ENCODE measurements at regions not wholly inside any gene's neighbourhood (a gene's known extent, or its start where the extent isn't known, plus 50 kb on each side); places are given as distances from the start of the nearest gene placed in this dataset.
"Not testable (repeated sequence)": the region's sequence is repeated elsewhere in the genome, so short reads cannot be mapped to it uniquely, and the experiment has no call there.

- DNase-seq (ENCODE audit: low read depth in 4 of 4, low spot score in 3 of 4) = not testable (repeated sequence)
Measured at GRCh38 chr2:90029080-90029428, 1337.6 kb downstream of the RPIA start.

- not testable (repeated sequence) for DNase-seq (ENCODE audit: low read depth in 4 of 4, low spot score in 3 of 4)
Measured at GRCh38 chr2:90032269-90032668, 1340.8 kb downstream of the RPIA start.

DNA sequence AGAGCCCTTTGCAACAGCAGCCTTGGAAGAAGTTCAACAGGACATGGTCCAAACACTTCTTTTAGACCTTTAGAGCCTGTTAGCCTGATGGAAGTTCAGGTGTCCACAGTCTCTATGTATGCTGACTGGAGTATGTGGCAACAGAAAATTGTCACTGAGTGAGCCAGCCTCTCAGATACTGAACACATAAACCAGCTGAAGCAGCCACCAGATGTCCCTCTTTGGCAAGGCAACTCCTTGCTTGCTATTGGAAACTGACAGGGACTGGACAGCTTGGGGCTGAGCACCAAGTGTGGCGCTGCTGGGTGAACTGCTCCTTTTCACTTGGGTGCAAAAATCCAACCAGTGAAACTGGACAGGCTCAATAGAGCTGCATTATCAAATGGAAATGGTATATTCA lies 1344.9 kb downstream of the RPIA start:
- DNase-seq (ENCODE audit: low read depth in 4 of 4, low spot score in 3 of 4) = not testable (repeated sequence)

DNA sequence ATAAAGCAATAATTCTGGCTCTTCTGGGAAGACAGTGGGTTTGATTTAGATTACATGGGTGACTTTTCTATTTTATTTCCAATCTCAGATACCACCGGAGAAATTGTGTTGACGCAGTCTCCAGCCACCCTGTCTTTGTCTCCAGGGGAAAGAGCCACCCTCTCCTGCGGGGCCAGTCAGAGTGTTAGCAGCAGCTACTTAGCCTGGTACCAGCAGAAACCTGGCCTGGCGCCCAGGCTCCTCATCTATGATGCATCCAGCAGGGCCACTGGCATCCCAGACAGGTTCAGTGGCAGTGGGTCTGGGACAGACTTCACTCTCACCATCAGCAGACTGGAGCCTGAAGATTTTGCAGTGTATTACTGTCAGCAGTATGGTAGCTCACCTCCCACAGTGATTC lies 1347.6 kb downstream of the RPIA start:
- not testable (repeated sequence) for DNase-seq (ENCODE audit: low read depth in 4 of 4, low spot score in 3 of 4)

DNA sequence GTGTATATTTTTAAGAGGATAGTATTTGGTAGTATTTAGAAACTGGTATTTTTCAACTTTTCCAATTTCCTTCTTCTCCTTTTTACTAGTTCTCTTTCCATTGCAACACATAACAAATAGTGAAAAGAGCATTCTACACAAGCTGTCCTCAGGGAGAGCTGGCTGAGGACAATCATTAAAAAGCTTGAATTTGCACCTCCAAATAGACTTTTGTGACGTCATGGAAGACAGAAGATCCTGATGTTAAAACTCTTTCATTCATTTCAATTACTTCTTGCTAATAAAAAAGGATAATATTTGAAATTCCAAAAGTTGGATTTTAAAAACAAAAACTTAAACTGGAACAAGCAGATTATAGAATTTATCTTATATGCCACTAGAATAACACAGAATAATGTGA lies 1356.3 kb downstream of the RPIA start:
- DNase-seq (ENCODE audit: low read depth in 4 of 4, low spot score in 3 of 4) = not testable (repeated sequence)

- not testable (repeated sequence) for DNase-seq (ENCODE audit: low read depth in 4 of 4, low spot score in 3 of 4)
Measured at GRCh38 chr2:90052113-90052631, 1360.7 kb downstream of the RPIA start.

GRCh38 chr2:90069290-90069894 lies 1377.9 kb downstream of the RPIA start:
- peak in 1 of 4 donors; percentile 3 for DNase-seq (ENCODE audit: low read depth in 4 of 4, low spot score in 3 of 4)

DNA sequence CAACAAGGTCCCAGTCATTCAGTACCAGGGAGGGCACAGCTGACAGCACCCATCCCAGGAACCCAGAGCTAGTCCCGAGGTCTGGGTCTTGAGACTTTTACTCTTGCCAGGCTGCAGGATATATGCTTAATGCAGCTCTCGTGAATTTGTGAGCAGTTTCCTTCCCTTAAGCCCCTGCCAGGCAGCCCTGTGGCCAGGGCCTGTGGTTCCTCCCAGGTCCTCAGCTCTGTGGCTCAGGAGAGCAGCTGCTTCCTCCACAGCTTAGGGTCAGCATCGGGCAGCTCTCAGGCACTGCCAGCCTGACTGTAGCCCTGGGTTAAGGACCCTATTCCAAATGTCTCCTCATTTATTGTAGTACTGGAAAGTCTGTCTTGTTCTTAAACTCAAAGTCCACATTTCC lies 1384.8 kb downstream of the RPIA start:
- no peak for DNase-seq (ENCODE audit: low read depth in 4 of 4, low spot score in 3 of 4)

- no peak for DNase-seq (ENCODE audit: low read depth in 4 of 4, low spot score in 3 of 4)
Measured at GRCh38 chr2:90077948-90078347, 1386.5 kb downstream of the RPIA start.

DNA sequence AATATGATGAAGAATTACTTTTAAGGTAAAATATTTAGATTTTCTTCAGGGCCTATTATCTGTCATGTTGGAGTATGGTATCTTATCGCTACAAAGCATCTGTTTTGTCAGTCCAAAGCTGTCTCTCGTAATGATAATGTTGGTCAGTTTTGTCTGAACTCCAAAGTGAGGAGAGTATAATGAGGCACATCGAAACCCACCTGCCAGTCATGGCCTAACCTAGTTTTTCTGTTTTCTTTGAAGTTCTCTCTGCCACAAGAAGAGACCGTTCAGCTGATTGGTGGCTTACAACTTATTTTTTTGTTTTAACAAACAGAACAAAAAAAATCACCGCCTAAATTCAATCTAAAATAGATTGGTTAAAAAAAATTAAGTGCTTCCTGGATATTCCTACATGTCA lies 1387.9 kb downstream of the RPIA start:
- no peak for DNase-seq (ENCODE audit: low read depth in 4 of 4, low spot score in 3 of 4)

- DNase-seq (ENCODE audit: low read depth in 4 of 4, low spot score in 3 of 4) = not testable (repeated sequence)
Measured at GRCh38 chr2:90087792-90088191, 1396.3 kb downstream of the RPIA start.

- DNase-seq (ENCODE audit: low read depth in 4 of 4, low spot score in 3 of 4) = not testable (repeated sequence)
Measured at GRCh38 chr2:90093571-90094270, 1402.2 kb downstream of the RPIA start.

- not testable (repeated sequence) for DNase-seq (ENCODE audit: low read depth in 4 of 4, low spot score in 3 of 4)
Measured at GRCh38 chr2:90097617-90098016, 1406.1 kb downstream of the RPIA start.

GRCh38 chr2:90105142-90105541 lies 1413.7 kb downstream of the RPIA start:
- not testable (repeated sequence) for DNase-seq (ENCODE audit: low read depth in 4 of 4, low spot score in 3 of 4)

DNA sequence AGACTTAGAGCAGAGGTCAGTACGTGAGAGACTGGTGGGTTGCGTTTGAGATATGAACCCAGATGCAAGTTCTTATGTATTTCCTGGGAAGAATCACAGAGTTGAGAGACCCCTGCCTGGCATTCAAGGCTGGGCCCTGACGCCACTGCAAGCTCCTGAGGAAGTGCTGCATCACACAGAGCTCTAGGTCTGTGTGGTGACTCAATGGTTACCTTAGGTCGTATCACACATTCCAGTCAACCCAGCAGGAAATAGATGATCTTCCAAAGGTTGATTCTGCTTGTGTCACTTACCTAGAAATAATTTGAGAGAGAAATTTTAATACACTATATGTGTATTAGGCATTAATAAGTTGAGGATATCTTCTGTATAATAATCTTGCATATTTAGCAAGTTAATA lies 1431.9 kb downstream of the RPIA start:
- DNase-seq (ENCODE audit: low read depth in 4 of 4, low spot score in 3 of 4) = not testable (repeated sequence)

- DNase-seq (ENCODE audit: low read depth in 4 of 4, low spot score in 3 of 4) = not testable (repeated sequence)
Measured at GRCh38 chr2:90139046-90139445, 1447.6 kb downstream of the RPIA start.

DNA sequence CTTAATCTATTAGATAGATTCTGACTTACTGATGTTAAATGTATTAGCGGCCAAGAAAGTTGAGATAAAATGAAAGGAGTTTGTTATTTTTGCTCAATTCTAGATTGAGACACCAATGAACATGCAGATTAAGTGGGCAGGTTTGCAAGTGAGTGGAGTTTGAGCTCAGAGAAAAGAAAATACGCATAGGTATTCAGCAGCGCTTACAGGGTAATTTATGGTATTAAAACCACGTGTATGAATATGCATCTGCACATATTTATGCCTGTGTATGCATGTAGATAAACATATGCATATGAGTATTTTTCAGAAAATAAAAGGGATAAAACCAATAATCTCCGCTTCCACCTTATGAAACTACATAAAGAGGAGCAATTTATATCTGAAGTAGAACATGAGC lies 1450.1 kb downstream of the RPIA start:
- not testable (repeated sequence) for DNase-seq (ENCODE audit: low read depth in 4 of 4, low spot score in 3 of 4)

DNA sequence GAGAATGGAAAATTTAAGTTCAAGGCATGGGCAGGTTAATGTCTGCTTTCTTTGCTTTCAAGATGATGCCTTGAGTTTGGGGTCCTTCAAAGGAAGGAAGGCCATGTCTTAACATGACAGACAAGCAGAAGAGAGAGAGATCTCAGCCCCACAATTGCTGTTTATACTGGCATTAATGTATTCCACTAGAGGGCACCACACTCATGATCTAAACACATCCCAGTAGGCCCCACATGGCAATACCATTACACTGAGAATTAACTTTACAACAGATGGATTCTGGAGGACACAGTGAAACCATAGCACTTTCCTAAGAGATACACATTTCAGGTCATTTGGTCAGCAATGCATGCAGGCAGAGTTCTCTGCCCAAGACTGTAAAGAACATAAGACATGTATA lies 1460.3 kb downstream of the RPIA start:
- DNase-seq (ENCODE audit: low read depth in 4 of 4, low spot score in 3 of 4) = not testable (repeated sequence)

DNA sequence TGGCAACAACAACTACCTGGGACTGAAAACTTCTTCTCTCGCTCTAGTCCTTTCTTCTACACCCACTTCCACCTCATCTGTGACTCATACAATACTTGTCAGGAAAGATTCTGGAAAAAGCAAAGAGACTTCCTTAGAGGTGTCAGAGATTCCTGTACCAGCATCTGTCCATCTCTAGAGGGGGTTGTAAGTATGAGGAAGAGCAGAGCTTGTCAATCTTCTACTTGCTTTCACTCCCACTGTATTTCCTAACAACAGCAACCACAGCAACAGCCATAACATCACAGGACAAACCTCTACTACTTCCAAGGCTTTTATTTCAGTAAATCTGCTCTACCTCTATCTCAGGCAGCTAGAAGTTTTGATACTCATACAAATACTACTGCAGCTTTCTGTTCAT lies 1479.5 kb downstream of the RPIA start:
- not testable (repeated sequence) for DNase-seq (ENCODE audit: low read depth in 4 of 4, low spot score in 3 of 4)

GRCh38 chr2:90173081-90173480 lies 1481.6 kb downstream of the RPIA start:
- not testable (repeated sequence) for DNase-seq (ENCODE audit: low read depth in 4 of 4, low spot score in 3 of 4)

DNA sequence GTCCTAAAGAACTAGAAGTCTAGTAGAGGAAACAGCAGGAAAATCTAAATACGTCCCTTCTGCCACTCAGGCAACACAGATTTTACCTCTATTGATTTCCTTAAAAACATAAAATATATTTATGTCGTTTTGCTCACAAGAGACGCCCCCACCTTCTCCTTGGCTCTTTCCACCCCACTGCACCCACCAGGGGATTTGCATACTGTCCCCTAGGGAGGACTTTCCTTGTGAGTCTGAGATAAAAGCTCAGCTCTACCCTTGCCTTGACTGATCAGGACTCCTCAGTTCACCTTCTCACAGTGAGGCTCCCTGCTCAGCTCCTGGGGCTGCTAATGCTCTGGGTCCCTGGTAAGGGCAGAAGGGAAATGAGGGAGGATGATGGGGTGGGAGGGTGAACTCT lies 1488.1 kb downstream of the RPIA start:
- not testable (repeated sequence) for DNase-seq (ENCODE audit: low read depth in 4 of 4, low spot score in 3 of 4)

DNA sequence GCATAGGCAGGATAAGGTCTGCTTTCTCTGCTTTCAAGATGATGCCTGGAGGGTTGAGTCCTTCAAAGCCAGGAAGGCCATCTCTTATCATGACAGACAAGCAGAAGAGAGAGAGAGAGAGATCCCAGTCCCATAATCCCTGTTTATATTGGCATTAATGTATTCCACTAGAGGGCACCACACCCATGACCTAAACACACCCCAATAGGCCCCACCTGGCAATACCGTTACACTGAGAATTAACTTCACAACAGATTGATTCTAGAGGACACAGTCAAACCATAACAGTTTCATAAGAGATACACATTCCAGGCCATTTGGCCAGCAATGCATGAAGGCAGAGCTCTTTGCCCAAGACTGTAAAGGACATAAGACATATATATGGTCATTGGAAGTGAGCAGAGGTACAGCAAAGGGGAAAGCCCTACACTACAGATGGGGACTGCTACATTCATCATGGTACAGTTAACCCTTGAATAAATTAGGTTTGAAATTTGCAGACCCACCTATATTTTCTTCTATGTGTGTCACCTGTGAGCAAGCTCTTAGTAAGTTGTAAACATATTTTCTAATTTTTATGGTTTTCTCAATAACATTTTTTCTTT lies 1516.1 kb downstream of the RPIA start:
- no peak for DNase-seq (ENCODE audit: low read depth in 4 of 4, low spot score in 3 of 4)

Measured in right renal pelvis (tissue), 4 donors.